ENCODE measurements at regions not wholly inside any gene's neighbourhood (a gene's known extent, or its start where the extent isn't known, plus 50 kb on each side); places are given as distances from the start of the nearest gene placed in this dataset.
"Not testable (repeated sequence)": the region's sequence is repeated elsewhere in the genome, so short reads cannot be mapped to it uniquely, and the experiment has no call there.

DNA sequence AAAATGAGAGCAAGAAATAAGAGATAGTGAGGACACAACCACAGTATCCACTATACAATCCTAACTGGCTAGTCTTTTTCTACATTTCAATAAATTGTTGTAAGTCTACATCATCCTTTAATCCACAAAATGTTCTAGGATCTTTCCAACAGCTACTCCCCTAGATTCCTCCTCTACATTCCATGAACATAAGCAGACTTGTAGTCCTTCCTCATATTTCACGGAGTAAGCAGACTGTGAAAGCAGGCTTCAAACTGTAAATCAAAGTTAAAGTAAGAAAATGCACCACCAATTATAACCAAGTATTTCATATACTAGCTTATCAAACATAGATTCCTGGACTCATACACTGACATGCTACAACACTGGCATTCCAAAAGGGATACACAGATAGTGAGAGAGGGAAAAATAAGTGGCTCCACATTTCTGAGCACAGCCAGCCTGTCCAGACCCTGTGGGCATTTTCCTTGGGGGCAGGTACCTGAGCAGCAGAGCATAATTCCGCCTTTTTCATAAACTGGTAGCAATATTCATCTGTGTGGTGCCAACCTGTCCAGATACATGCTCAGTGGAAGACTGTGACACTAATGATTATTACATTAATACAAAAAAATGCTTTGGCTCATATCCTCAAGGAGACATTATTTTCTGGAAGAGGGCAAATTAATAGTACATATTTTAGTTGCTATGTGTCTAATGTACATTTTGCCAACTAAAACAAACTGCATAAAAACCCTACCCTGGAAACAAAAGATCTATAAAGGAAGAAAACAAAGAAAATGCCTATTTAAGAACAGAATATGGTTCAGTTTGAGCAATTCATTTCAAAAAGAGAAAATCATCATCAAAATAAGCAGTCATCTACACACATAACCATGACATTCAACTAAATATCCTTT lies 113.3 kb upstream of the FSCB start:
- no peak for DNase-seq (ENCODE audit: low read depth in 2 of 3, low spot score in 1 of 3)

DNA sequence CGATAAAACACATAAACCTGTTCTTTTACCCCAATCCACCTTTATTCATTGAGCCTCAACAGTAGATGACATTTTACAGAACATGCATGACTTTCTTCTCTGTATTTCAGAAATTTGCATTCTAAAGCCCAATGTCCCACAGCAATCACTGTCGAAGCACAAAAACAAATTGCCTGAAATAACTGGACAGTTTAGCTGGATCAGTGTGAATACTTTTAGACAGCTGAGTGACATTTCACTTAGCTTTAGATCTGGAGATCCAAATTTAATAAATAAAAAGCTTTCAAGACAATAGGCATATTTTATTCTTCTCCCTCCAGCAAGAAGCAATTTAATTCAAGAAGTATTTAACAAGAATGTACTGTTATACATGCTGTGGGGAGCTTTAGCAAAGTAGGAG lies 109.1 kb upstream of the FSCB start:
- no peak for DNase-seq (ENCODE audit: low read depth in 2 of 3, low spot score in 1 of 3)

DNA sequence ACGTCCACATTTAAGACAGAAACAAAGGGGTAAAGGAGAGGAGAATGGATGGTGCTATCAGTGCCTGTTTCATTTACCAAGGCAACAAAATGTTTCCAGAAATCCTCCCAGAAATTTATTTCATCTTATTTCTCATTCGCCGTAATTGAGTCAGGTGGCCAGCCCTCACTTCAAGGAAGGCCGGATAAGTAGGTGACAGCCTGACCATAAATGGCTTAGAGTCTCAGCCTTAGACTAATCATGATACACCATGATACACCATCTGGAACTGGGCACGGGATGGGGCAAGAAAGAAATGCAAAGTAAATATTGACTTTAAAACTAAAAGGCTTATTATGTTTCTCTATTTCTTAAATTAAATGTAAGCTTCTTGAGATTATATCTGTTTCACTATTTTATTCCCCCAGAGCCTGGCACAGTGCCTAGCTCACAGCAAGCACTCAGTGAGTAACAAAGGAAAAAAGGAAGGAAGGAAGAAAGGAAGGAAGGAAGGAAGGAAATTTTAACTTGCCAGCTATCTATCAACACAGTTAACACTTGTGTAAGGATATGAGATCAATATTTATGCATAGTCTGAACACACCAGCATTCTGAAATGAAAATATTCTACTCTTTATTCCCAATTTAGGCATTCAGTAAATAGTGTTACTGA lies 106.1 kb upstream of the FSCB start:
- DNase-seq (ENCODE audit: low read depth in 2 of 3, low spot score in 1 of 3): no peak

DNA sequence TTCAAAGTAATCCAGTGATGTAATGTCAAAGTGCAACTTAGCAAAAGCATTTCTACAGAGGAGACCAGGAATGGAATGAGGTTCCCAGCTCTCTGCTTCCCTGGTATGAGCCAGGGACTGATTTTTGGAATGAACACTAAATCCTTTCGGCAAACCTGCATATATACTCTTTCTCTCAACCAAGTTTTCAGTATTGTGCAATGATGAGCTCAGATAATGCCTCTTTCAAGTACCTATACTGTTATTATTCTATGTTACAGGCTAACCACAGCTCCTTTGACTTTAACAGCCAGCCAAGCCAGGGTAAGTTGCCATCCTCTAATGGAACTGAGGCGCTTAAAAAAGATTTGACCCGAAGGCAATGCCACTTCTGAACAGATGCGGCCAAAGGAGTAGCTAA lies 104.9 kb upstream of the FSCB start:
- DNase-seq (ENCODE audit: low read depth in 2 of 3, low spot score in 1 of 3): no peak

DNA sequence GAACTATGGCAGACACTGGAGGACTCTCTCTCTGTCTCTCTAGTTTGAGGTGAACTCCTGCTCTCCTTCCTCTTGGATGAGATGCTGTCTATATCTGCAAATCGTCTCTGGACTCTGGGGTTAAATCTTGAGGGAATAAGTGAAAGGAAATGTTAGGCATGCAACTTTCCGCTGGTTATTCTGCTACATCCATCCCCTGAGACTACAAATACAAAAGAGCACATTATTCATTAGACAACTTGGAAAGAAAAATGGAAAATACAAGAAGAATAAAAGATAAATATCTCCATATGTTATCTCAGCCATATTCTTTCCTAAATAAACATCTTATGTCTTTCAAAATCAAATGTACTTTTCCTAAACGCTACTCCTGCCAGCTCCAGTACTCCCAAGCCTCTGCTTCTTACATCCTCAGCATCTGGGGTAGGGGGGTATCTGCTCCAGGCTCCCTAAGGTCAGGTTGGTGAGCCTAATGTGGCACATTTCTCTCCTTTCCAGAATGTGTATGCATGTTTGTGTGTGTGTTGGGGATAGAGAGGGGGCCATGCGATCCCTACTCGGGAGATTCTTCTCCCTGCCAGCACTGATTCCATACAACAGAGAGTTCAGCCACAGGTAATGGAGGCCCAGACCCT lies 102.9 kb upstream of the FSCB start:
- no peak for DNase-seq (ENCODE audit: low read depth in 2 of 3, low spot score in 1 of 3)

DNA sequence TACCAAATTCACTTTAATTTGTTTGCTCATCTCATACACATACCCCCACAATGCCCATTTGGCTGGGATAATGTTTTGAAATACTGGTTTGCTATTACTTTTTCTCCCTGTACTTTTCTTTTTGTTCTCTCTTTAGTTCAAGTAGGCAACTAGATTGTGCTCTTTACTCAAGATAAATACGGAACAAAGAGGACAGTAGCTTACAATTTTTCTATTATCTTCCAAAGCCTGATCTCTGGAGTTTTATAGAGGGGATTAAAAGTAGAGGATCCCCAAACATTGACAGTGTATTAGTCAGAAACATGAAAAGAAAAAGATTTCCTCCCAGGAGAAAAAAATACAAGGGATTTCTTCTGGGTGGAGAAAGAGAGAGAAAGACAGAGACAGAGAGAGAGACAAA lies 102.1 kb upstream of the FSCB start:
- no peak for DNase-seq (ENCODE audit: low read depth in 2 of 3, low spot score in 1 of 3)

DNA sequence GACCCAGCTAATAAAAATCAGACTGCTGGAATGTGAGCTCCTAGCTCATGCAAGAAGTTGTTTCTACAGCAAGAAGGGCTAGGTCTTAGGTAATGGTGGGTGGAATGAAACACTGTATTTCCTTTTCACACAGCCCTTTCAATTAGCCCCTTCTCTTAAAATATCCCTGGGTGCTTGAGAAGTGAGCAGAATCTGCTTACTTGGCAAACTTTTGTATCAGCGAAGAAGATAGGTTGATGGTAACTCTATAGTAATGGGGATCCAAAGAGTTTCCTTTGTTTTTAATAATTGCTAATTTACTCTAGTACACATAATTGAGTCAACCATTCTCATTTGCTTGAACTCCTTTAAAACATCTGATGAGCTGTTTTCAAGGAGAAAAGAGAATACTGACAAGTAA lies 100.6 kb upstream of the FSCB start:
- DNase-seq (ENCODE audit: low read depth in 2 of 3, low spot score in 1 of 3): no peak

DNA sequence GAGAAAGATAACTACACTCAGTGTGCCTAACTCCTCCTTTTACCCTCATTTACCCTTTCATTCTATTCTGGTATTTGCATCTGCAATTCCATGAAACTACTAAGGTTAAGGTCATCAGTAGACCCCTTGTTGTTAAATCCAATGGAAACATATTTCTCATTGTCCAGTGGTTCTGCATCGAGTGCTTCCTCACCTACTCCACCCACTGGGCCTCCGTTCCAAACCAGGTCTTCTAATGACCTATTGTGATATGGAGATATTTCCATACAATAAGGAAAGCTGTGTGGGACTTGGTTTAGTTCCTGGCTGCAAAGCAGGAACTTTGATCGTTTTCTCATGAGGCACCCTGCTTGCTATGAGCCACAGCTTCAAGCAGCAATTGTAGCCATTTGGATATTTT lies 99.5 kb upstream of the FSCB start:
- DNase-seq (ENCODE audit: low read depth in 2 of 3, low spot score in 1 of 3): no peak

DNA sequence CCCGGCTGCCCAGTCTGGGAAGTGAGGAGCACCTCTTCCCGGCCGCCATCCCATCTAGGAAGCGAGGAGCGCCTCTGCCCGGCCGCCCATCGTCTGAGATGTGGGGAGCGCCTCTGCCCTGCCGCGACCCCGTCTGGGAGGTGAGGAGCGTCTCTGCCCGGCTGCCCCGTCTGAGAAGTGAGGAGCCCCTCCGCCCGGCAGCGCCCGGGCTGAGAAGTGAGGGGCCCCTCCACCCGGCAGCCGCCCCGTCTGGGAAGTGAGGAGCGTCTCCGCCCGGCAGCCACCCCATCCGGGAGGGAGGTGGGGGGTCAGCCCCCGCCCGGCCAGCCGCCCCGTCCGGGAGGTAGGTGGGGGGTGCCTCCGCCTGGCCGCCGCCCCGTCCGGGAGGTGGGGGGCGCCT lies 94.2 kb upstream of the FSCB start:
- DNase-seq (ENCODE audit: low read depth in 2 of 3, low spot score in 1 of 3): not testable (repeated sequence)

DNA sequence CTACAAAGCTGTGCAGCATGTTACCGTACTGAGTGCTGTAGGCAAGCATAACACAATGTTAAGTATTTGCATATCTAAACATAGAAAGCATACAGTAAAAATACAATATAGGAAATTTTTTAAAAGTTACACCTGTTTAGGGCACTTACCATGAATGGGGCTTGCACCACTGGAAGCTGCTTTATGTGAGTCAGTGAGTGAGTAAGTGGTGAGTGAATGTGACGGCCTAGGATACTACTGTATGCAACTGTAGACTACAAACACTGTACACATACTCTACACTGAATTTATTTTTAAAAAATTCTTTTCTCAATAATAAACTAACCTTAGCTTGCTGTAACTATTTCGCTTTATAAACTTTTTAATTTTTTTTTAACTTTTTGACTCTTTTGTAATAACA lies 82.1 kb upstream of the FSCB start:
- DNase-seq (ENCODE audit: low read depth in 2 of 3, low spot score in 1 of 3): no peak

DNA sequence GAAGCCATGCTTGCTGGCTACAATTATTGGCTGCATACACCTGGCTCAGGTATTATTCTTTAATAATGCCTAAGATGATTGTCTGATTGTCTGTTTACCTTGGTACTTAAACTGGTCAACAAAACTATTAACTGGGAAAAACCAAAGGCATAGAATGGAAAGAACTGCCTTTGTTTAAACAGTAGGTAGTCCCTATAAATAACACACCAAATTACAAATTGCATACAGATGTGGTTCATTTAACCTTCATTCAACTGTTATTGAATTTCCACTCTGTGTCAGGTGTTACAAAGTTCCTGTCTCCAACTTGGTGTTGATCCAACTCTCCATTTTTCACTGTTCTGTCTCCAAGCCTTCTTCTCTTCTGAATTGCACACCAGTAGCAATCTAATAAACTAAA lies 79.8 kb upstream of the FSCB start:
- no peak for DNase-seq (ENCODE audit: low read depth in 2 of 3, low spot score in 1 of 3)

DNA sequence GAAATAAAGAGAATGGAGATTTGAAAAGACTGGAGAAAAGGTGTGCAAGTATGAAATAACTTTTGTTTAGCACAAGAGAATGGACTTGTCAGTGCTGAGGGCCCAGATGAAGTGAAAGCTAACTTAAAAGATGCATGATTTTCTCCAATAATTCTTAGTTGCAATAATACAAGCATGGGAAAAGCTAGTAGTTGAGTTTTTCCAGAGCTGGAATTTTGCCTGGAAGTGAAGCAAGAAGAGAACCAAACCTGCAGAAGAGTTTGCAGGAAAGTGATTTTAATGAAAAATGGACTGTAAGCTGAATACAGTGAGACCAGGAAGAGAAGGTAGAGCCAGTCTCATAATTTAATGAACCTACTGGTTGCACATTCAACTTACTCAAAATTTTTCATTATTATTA lies 69.3 kb upstream of the FSCB start:
- DNase-seq (ENCODE audit: low read depth in 2 of 3, low spot score in 1 of 3): no peak

DNA sequence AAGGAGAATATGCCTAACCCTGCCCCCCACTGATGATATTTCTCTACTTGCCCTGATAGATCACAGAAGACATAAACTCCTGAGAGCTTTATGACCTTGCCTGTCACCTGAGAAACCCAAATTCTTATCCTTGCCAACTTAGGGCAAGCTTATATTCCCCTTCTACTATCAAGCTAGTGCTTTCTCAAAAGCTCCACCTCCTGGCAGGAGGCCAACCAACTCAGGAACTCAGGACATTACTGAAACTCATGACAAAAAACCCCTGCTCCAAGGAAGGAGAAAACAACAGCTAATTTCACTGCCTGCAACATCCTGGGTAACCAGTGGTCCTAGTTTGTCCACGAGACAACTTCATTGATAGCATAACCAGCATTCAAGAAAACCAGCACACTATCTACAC lies 60.9 kb upstream of the FSCB start:
- DNase-seq (ENCODE audit: low read depth in 2 of 3, low spot score in 1 of 3): no peak

DNA sequence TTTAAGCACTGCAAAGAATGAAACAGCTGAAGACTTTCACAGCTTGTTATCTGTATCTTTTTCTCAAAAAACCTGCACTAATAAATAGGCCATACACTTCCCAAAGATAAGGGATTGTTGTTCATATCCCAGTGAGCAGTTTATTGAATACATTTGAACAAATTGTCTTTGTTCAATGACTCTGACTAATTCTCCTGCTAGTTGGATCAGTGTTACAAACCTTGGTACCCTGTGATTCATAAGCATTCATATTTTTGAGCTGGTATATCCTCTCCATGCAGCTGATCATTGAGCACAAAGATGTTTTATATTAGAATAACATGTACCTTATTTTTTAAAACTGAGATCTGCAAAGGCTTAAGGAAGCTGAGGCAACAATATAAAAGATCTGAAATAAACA lies 58.9 kb upstream of the FSCB start:
- no peak for DNase-seq (ENCODE audit: low read depth in 2 of 3, low spot score in 1 of 3)

DNA sequence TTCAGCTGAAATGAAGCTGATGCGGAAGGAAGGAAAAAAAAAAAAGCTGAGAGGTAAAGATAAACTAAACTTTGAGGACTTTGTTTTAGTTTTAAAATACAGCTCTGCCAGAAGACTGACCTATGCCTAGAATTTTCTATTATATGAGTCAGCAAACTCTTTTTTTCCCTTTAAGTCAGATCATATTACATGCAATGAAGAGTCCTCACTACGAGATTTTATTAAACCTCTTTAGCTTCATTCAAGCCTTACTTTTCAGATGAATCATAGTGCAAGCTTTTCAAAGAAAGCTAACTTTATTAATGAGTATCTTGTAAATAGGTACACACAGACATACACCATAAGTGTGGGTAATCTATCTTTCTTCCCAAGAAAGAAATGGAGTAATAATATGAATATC lies 57.8 kb upstream of the FSCB start:
- DNase-seq (ENCODE audit: low read depth in 2 of 3, low spot score in 1 of 3): no peak

Measured in stimulated activated CD4-positive, alpha-beta T cell treated with anti-CD3 and anti-CD28 coated beads, Interleukin-12 subunit alpha, Interleukin-12 subunit beta, amount 100 ng/mL, for 48 hours (primary cell).